Uterus (tissue), 3 donors: ENCODE measurements at regions not wholly inside any gene's neighbourhood (a gene's known extent, or its start where the extent isn't known, plus 50 kb on each side); places are given as distances from the start of the nearest gene placed in this dataset.

Source experiments
- DNase-seq, 2 donors: peaks; one replicate each; pipeline ENCODE4 v3.0.0-alpha.2; 2019 to 2020
- H3K27ac ChIP-seq, 2 donors: fragments of 200-600 bp; sonication (generic); 1 replicate in 1 of 2; 2 replicates in 1 of 2; pipeline ENCODE4 v1.5.1; 2016 to 2018
- H3K27me3 ChIP-seq, 2 donors: fragments of 200-600 bp; sonication (generic); one replicate each; pipeline ENCODE4 v1.5.1; 2018 to 2019; ENCODE audit warnings: control low read depth in 1 of 2
- H3K36me3 ChIP-seq, 2 donors: fragments of 200-600 bp; sonication (generic); one replicate each; pipeline ENCODE4 v1.5.1; 2019; ENCODE audit warnings: control low read depth in 1 of 2
- H3K4me1 ChIP-seq, 2 donors: fragments of 200-600 bp; sonication (generic); one replicate each; pipeline ENCODE4 v1.5.1; 2018 to 2019; ENCODE audit warnings: control low read depth in 1 of 2
- H3K4me3 ChIP-seq, 2 donors: fragments of 200-600 bp; sonication (generic); 1 replicate in 1 of 2; 2 replicates in 1 of 2; pipeline ENCODE4 v1.5.1; 2018 to 2019; ENCODE audit warnings: mild to moderate bottlenecking in 1 of 2
- H3K9me3 ChIP-seq, 2 donors: fragments of 200-600 bp; sonication (generic); one replicate each; pipeline ENCODE4 v1.5.1; 2019; ENCODE audit warnings: control low read depth in 1 of 2
- POLR2A ChIP-seq, 2 donors: fragments of 450-650 bp; IDR thresholded peaks; one replicate each; pipeline ENCODE4 v1.6.1; 2016; ENCODE audit warnings: antibody characterized with exemption in 2 of 2, mild to moderate bottlenecking in 1 of 2, moderate library complexity in 1 of 2
- intact Hi-C: fragments of 100-400 bp; cut with DNase I; formaldehyde crosslinking; loops from one replicate; pipeline ENCODE4 v1.15.1; 2023; ENCODE audit warnings: low total_unique reads
- TF ChIP-seq, protein P1 (sequence below), 4 experiments: fragments of 200-600 bp in 2 of 4; fragments of 450-650 bp in 2 of 4; sonication (generic) in 2 of 4; IDR thresholded peaks; one replicate each; pipeline ENCODE4 v1.5.1; 2016 to 2019; ENCODE audit warnings: antibody characterized with exemption in 4 of 4, mild to moderate bottlenecking in 2 of 4, moderate library complexity in 1 of 4
- donor health status: DM: yes; HTN: yes; CAD: no.

- DNase-seq: no peak
- no peak overlapping the region for H3K27ac ChIP-seq
- intact Hi-C loops: no loop called here
- no peaks in the 10 kb centered on the region for H3K36me3 ChIP-seq
- no peak overlapping the region for H3K4me3 ChIP-seq
- TF ChIP-seq, protein P1, sequence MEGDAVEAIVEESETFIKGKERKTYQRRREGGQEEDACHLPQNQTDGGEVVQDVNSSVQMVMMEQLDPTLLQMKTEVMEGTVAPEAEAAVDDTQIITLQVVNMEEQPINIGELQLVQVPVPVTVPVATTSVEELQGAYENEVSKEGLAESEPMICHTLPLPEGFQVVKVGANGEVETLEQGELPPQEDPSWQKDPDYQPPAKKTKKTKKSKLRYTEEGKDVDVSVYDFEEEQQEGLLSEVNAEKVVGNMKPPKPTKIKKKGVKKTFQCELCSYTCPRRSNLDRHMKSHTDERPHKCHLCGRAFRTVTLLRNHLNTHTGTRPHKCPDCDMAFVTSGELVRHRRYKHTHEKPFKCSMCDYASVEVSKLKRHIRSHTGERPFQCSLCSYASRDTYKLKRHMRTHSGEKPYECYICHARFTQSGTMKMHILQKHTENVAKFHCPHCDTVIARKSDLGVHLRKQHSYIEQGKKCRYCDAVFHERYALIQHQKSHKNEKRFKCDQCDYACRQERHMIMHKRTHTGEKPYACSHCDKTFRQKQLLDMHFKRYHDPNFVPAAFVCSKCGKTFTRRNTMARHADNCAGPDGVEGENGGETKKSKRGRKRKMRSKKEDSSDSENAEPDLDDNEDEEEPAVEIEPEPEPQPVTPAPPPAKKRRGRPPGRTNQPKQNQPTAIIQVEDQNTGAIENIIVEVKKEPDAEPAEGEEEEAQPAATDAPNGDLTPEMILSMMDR (IDR thresholded peaks at IDR 0.05): no peak
- TF ChIP-seq POLR2A (IDR thresholded peaks at IDR 0.05): no peak
- H3K9me3 ChIP-seq: no peaks in the 10 kb centered on the region
- H3K27me3 ChIP-seq: peaks cover 0 to 13% of the 10 kb centered on the region in 2 donors
- H3K4me1 ChIP-seq: no peaks in the 10 kb centered on the region
These were observed 74.7 kb downstream of the LLPH start for GRCh38 chr12:66055837-66056319.

- Histone ChIP-seq H3K9me3 (no peaks in the 10 kb centered on the region), H3K27me3 (peaks cover 0 to 13% of the 10 kb centered on the region in 2 donors), H3K27ac (no peak overlapping the region), H3K4me3 (no peak overlapping the region), H3K4me1 (no peaks in the 10 kb centered on the region), H3K36me3 (no peaks in the 10 kb centered on the region)
- TF ChIP-seq POLR2A (IDR thresholded peaks at IDR 0.05): no peak
- TF ChIP-seq, protein P1 (IDR thresholded peaks at IDR 0.05): no peak
- intact Hi-C loops: no loop called here
- no peak for DNase-seq
These were observed 77.4 kb downstream of the LLPH start for GRCh38 chr12:66052988-66053615.

GRCh38 chr12:66051361-66051760, 79.2 kb downstream of the LLPH start:
- TF ChIP-seq, protein P1 (IDR thresholded peaks at IDR 0.05): no peak
- TF ChIP-seq POLR2A (IDR thresholded peaks at IDR 0.05): no peak
- no peaks in the 10 kb centered on the region for H3K36me3 ChIP-seq
- no peaks in the 10 kb centered on the region for H3K4me1 ChIP-seq
- H3K27ac ChIP-seq: no peak overlapping the region
- H3K27me3 ChIP-seq: peaks cover 0 to 13% of the 10 kb centered on the region in 2 donors
- no peaks in the 10 kb centered on the region for H3K9me3 ChIP-seq
- no peak for DNase-seq
- H3K4me3 ChIP-seq: no peak overlapping the region
- intact Hi-C loops: no loop called here

DNA sequence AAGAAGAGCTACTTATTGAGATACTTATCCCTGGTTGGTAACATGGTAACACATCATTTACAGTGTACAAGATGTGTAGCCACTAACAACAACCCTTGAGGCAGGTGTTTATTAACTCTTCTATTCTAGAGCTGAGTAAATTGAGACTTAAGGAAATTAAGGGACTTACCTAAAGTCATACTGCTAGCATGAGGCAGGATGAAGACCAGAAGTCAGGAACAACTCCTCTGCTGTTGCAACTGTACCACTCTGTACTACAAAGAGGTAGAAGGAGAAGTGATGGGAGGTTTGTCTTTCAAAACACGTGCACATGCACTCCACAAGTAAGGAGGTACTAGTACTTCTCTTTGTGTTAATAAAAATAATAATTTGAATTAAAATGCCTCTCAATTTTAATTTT, 79.9 kb downstream of the LLPH start:
- no peaks in the 10 kb centered on the region for H3K4me1 ChIP-seq
- intact Hi-C loops: no loop called here
- H3K9me3 ChIP-seq: no peaks in the 10 kb centered on the region
- TF ChIP-seq, protein P1 (IDR thresholded peaks at IDR 0.05): no peak
- no peak for TF ChIP-seq POLR2A (IDR thresholded peaks at IDR 0.05)
- no peak overlapping the region for H3K27ac ChIP-seq
- DNase-seq: no peak
- H3K4me3 ChIP-seq: no peak overlapping the region
- H3K36me3 ChIP-seq: no peaks in the 10 kb centered on the region
- peaks cover 0 to 13% of the 10 kb centered on the region in 2 donors for H3K27me3 ChIP-seq

- Histone ChIP-seq H3K4me1 (no peaks in the 10 kb centered on the region), H3K4me3 (no peak overlapping the region), H3K36me3 (no peaks in the 10 kb centered on the region), H3K27me3 (peaks cover 0 to 13% of the 10 kb centered on the region in 2 donors), H3K27ac (no peak overlapping the region), H3K9me3 (no peaks in the 10 kb centered on the region)
- intact Hi-C loops: no loop called here
- no peak for TF ChIP-seq POLR2A (IDR thresholded peaks at IDR 0.05)
- TF ChIP-seq, protein P1 (IDR thresholded peaks at IDR 0.05): no peak
- no peak for DNase-seq
These were observed 80.3 kb downstream of the LLPH start for GRCh38 chr12:66050283-66050576.
